NCI-H69 (cell line): ENCODE measurements at regions not wholly inside any gene's neighbourhood (a gene's known extent, or its start where the extent isn't known, plus 50 kb on each side); places are given as distances from the start of the nearest gene placed in this dataset.
"Not testable (repeated sequence)": the region's sequence is repeated elsewhere in the genome, so short reads cannot be mapped to it uniquely, and the experiment has no call there.

ENCODE experiments used
- DNase-seq: peaks from one replicate; lab custom pipeline; 2025; lab: John Stamatoyannopoulos, UW

DNA sequence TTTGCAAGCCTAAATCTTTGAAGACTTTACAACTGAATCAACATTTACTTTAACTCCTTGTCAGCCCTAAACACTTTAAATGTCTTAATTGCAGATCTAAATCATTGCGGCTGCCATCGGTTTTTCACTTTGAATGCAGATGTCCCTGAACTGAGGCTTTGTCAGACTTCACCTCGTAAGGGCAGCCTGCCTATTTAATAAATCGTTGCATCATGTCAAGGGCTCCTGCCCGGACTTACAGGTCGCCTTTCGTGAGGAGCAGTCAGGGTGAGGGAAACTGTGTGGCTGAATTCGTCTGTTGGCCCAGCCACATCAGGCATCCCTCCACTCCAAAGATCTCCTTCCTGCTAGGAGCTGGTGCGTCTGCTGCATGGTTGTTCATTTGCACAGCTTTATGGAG lies 368.2 kb upstream of the NPVF start:
- no peak for DNase-seq

DNA sequence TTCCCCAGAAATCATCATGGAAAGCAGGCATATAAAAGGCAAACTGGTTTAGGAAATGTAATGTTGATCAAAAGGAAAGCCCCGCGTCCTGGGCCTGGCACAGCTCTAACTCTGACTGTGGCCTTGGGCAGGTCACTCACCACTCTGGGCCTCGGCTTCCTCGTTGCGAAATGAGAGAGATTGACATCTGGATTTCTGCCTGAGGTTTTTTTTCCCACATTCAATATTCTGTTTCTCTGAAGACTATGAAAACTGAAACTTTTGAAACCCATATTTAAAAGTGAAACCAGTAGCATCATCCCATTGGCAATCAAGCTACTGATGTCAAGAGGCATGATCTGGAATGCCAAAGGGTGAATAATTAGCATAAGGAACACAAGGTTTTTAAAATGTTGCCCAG lies 369.7 kb upstream of the NPVF start:
- DNase-seq, result no peak

DNA sequence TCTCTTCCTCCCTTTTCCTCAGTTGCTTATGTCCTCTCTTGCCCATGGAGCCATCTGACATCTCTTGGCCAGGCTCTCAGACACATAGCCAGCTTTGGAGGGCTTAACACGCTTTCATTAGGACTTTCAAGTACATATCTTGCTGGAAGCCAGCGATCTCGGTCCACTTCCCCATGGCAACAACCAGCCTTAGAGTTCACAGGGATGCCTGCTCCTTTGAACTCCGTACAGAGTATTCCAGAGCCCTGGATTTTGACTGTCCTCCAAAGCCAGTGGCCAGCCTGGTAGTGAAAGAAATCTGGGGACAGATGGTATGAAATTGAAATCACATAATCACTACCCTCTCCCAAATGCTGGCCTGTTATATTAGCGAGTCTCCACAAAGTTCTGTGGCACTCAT lies 370.5 kb upstream of the NPVF start:
- DNase-seq, result no peak

DNA sequence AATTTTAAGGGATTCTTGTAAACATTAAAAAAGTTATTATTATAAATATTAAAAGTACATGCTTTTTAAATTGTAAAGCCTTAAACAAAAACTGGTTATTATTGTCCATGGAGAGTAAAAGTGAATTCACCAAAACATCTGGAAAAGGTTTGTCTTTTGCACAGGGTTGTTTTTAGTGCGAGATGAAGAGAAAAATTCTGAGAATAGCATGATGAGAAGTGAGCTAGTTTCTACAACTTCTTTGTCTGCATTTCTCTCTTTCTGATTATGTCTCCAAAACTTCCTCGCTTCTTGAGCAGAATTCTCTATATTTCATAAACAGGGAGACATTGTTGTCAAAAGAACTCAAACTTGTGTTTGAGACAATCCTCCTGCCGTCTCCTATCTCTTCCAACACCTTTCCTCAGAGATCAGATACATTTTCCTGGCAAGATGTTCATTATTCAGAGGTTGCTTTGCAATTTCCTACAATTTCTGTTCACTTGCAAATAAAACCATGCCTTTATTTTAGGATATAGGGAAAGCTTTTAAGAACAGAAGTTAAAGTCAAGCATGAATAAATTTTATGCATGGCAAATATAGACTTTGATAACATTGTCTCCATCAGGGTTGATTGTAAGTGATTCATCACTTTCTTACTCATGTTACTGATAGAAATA lies 372.1 kb upstream of the NPVF start:
- no peak for DNase-seq

DNA sequence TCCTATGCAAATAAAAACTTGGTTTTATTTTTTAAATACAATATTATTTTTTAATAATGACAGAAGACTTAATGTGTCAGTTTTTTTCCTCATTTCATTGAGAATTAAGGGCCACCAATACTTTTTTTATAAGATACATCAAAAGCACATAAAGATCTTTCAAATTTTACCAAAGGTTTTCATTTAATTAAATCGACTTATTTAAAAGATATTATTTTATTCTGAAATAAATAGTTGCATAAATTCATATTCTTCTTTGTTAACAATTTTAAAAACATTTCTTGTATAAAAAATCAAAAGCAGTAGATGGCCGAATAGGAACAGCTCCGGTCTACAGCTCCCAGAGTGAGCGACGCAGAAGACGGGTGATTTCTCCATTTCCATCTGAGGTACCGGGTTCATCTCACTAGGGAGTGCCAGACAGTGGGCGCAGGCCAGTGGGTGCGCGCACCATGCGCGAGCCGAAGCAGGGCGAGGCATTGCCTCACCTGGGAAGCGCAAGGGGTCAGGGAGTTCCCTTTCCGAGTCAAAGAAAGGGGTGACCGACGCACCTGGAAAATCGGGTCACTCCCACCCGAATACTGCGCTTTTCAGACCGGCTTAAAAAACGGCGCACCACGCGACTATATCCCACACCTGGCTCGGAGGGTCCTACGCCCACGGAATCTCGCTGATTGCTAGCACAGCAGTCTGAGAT lies 374.6 kb upstream of the NPVF start:
- not testable (repeated sequence) for DNase-seq

DNA sequence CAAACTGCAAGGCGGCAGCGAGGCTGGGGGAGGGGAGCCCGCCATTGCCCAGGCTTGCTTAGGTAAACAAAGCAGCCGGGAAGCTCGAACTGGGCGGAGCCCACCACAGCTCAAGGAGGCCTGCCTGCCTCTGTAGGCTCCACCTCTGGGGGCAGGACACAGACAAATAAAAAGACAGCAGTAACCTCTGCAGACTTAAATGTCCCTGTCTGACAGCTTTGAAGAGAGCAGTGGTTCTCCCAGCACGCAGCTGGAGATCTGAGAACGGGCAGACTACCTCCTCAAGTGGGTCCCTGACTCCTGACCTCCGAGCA lies 375.1 kb upstream of the NPVF start:
- not testable (repeated sequence) for DNase-seq

DNA sequence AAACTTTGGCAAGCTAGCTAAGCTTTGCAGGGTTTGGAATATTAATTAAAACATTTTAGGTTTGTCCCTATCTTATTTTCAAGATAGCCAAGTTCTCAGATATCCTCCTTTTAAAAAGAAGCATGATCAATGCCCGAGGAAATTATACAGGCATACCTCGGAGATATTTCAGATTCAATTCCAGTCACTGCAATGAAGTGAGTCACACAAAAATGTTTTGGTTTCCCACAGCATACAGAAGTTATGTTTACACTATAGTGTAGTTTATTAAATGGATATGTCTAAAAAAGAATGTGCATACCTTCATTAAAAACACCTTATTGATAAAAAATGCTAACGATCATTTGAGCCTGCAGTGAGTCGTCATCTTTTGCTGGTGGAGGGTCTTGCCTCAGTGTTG lies 382.9 kb upstream of the NPVF start:
- no peak for DNase-seq

DNA sequence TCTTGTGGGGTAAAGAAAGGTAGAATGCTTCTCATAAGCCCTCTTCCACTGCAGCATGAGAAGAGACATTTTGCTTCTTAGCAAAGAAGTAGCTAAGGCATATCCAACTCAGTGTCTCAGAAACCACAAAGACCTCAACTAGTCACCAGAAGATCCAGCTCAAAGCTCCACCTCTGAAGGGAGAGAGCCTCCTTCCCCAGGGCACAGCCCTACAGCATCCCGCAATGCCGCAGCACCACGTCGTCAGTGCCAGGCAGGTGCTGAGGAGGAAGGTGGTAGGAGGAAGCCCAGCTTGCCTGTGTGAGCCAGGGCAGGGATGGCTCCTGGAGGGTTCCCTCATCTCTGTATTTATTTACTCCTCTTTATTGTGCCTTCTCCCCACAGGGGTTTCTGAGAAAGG lies 385.6 kb upstream of the NPVF start:
- no peak for DNase-seq

DNA sequence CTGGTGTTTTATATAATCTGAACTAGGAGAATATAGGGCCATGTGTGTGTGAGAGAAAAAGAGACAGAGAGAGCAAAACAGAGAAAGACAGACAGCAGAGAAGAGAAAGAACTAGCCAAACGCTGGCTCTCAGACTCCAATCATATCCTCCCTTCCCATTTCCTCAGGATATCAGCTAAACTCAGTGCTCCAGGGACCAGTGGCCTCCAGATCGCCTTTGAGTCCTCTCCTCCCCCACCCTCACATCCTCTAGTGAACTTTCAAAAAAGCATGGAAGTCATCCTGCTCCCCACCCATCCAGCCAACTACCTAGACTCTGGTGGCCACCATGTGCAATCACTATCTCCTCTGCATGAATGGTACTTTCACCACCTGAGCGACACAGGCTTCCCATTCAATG lies 386.1 kb upstream of the NPVF start:
- no peak for DNase-seq

DNA sequence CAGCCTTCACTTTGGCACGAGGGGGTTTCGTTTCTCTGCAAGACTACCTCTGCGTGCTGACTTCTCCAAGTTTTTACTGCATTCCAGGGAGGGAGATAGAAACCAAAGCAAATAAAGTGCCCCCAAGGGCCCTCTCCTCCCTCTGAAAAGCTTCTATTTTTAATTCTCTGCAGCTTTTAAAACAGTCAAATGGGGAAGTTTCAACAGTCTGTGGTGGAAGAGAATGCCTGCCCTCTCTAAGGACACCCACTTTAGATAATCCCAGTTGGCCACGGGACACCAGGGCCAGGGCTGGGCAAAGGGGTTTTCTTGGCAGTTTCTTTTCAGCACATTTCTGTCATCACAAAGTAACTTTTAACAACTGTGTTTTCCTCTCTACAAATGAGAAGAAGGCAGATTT lies 386.7 kb upstream of the NPVF start:
- no peak for DNase-seq

DNA sequence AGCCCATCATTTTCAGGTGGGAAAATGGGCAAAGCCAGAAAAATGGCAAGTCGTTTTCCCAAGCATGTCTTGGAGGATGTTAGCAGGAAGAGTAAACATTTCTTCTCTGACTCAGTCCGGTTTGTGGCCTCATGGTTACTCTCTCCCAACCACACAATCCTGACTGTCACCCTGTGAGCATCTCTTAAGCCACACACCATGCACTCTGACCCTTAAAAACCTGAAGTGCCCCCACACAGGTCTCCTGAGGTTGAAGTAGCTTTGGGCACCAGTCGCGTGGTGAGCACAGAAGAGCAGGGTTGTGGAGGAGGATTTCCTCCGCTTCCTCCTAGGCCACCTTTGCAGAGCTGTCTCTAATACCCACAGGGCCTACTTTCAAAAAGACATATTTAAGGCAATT lies 387.3 kb upstream of the NPVF start:
- no peak for DNase-seq

DNA sequence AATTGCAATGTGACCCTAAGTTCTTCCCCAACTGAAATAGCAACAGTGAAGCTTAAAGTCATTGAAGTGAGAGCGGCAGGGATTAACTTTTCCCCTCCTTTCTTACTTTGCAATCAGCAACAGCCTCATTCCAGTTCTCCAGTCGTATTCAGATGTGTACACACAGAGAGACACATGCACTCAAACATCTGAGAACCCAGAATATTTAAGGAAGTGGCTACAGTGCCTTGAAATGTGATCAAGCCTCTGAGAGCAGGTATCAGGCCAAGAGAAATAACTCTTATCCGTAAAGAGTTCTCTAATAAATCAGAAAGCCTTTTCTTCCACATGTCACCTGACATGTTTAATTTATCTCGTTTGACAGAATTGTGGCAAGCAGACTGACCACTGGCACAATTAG lies 388.9 kb upstream of the NPVF start:
- no peak for DNase-seq

DNA sequence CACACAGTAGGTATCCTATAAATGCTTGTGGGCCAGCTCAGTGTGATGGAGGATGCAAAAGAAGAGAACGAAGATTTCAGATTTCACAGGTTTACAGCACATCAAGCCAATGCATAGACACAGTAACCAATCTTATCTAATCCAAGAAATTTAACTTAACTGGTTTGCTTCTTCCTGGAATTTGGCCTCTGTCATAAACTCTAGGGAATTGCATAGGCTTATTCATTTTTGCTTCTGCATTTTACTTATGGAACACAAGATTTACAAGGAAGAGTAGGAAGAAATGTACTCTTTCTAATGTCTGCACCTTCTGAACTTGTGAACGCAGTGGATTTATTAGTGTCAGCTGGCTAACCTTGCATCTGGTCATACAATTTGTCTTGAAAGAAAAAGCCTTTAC lies 389.4 kb upstream of the NPVF start:
- DNase-seq, result no peak

DNA sequence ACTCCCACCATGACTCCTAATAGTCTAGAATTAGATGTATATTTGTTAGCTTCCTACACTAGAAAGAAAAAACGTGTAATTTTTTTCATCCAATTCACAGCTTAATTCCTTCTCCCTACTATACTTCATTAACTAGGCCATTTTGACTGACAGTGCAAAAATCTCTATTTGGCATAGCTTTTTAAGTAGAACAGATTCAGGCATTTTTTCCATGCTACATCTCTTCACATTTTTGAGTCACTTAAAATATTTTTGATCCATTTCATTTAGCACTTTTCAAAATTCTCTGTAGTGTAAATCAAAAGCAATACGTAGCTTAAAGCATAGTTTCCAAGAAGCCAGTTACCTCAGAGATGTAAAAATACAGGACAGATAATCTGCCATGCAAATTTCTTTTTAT lies 391.1 kb upstream of the NPVF start:
- no peak for DNase-seq

DNA sequence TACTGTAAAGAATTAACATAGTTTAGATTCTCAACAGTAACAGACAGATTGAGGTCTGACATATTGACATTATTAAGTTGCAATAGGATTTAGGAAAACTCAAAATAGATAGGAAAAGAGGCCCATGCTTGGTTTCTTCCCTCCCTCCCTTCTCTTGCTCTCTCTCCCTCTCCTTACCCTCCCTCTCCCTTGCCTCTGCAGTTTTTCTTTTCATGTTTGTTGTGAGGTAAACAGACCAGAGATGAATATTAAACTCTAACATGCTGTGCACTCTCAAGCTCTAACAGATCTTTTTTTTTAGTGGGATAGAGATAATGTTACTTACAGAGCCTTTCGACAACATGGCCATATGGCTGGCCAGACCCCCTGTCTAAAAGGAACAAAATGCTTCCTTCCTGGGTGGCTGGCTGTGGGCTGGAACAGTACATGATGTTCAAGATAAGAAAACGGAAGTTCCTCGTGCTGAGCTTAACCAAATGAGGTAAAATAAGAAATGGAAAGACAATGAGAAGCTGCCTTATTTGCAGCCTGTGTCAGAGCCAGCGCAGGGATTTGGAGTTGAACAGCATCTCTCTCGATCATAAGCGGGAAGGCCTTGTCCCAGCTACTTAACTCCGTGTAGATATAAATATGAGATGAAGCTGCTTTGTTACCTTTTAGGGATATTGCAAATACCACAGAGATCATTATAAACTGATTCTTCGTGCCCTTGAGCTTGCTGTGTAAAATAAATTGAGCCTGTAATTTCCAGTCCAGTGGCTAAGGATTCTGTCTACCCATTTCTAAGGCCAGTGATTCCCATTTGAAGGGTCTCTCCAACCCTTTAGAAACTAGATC lies 391.9 kb upstream of the NPVF start:
- DNase-seq, result peak; percentile 49

DNA sequence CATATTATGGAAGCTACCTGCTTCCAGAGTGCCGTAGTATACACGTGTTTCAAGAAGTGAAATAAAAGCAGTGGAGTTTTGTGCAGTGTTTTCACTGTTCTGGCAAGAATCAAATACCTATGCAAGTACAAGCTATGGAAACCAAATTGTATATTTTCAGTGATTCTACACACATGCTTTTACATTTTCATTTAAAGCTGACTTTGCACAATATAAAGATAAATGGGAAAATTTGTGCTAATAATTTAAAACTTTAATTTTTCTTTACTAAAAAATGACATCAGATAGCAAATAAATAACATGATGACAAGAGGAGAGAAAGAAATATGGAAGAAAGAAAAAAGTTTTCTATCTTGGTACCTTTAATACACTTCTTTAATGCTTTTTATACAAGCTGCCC lies 393.7 kb upstream of the NPVF start:
- no peak for DNase-seq

DNA sequence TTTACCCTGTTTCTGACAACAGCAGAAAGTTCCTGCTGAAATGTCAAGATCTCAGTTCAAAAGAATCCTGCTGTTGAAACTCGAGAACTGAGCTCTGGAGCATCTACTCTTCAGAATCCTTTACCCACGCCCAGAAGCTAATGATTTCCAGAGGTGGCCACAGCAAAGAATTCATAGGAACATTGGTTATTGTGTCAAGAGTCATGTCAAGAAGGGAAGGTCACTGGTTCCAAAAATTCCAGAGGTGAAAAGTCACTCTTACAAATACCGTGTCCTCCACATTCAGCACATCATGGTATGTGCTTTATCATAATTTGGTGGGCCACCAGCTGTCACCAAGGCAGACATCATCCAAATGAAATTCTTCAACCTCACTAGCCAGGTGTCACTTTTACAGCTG lies 394.4 kb upstream of the NPVF start:
- no peak for DNase-seq

DNA sequence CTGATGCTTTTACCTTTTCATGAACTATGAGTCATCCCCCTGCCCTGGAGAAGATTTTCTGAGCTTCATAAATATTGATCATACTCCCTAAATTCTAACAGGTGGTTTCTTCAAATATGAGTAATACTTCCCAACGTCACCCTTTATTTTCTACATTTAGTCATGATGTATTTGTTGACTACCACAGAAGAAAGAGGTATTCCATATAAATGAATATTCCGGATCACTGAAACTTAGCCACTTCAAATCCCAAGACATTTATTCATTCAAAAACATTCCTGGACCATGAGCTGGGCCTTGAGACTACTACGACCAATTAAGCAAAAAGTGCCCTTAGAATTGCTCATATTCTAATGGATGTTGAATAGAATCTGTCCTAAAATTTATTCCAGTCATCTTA lies 395.8 kb upstream of the NPVF start:
- DNase-seq, result no peak

DNA sequence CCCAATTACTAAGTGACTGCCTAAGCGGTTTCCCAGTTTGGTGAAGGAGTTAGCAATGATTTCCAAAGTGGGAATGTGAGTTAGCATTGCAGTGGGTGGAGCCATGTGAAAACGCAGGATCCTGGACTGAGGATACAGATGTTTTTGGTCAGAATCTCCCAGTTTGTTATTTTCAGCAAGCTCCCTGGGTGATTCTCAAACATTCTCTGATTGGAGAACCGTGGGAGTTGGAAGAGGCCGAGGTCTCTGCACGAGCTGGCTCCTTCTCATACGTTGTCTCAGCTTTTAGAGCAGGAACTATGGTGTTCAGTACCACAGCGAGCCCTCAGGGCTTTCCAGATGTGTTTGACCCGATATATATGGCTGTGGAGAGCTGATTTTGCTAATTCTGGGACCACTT lies 396.5 kb upstream of the NPVF start:
- DNase-seq, result no peak

DNA sequence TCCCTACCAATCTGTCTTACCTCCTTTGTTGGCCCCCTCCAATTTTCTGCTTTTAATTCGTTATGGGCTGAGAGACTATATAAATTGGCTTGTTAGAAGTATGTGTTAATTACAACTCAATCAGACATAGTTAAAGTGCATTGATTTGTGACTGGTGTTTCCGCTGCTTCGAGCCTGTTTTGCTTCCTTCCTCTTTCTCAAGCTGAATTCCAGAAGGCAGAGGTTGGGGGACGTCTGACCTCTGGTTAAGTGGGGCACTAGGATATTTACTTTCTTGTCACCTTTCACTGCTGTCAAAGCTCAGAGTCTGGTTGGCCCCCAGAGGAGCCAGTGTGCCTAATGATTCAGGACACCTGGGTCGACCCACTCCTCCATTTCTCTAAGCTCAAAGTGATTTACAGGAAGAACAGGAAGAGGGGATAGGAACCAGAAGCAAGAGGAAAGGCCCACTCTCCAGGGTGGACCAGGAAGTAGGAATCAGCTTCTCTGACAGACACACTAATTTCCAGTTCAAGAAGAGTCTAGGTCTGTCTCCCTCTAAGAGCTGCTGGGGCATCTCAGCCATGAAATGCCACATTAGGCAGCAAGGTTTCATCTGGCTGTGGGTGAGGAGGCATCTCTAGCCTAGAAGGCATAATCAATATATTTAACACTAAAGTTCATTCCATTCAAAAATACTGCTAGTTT lies 397.2 kb upstream of the NPVF start:
- DNase-seq, result no peak

DNA sequence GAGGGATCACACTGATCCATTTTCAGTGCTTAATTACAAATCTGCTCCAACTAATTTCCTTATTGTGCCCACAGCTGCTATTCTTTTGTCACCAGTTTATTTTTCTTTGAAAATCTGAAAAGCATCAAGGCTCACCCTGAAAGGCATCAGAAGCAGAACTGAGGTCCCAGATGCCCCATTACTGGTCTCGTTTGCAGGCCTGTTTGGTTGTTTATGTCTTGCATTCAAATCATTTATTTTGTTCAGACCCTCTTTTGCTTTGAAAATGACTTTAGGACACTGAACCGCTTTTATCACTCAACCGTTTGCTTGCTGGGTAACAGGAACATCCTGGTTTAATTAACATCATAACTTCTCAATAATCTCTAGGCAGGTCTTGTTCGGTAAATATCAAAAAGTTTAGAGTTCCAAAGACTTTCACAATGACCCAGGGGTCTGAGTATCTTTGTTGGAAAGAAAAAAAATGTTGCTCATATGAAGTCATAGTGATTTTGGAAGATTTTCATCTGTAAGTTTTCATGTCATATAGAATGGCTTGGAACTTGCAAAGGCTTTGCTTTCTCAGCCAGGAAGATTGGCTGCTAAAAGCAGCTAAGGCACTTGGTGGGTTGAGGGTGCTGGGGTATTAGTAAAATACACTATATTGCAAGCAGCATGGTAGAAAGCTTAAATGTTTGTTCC lies 398.3 kb upstream of the NPVF start:
- DNase-seq, result no peak

DNA sequence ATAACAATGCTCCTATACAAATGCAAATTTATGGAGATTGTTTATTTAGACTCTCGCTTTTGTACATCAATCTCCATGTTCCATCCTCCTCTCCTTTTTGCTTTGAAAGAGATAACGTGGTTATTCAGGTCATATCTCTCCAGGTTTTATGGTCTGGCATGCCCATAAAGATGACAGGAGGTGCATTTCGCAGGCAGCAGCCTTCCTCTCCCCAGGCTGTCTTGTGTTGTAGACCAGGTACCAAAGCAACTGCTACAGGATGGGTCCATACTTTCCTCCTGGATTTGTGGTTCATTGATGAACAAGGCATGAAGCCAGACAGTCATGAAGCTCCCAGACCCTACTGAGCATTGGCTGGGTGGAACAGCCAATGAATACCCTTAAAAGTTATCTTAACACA lies 400.2 kb upstream of the NPVF start:
- DNase-seq, result no peak
